ENCODE measurements at regions not wholly inside any gene's neighbourhood (a gene's known extent, or its start where the extent isn't known, plus 50 kb on each side); places are given as distances from the start of the nearest gene placed in this dataset.

DNA sequence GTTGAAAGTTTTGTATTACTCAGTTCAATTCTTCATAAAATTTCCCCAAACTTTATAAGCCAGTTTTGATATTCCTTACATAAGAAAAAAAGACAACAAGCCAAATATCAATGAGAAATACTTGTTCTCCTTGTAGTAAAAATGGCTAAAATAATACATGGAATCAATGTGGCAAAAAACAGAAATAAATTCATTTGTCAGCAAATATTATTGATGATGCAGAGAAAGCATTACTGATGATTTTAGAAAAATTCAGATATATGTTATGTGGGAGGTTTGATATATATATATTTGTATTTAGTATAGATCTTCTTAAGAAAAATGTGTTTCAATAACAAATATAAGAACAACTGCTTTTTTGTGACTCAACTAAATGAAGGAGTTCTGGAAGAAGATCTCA is 127.0 kb upstream of the PUM3 start:
- no peaks in the 10 kb centered on the region for H3K36me3 ChIP-seq
- no peaks in the 10 kb centered on the region for H3K4me1 ChIP-seq
- ATAC-seq (ENCODE audit: low FRiP score in 2 of 2), result no peak
- peaks cover 0 to 17% (median 8%) of the 10 kb centered on the region in 4 donors for H3K9me3 ChIP-seq
- H3K27me3 ChIP-seq, result no peaks in the 10 kb centered on the region
- no peak overlapping the region for H3K4me3 ChIP-seq
- TF ChIP-seq POLR2A (IDR thresholded peaks at IDR 0.05) (no peak), POLR2AphosphoS5 (IDR thresholded peaks at IDR 0.05) (no peak), EP300 (IDR thresholded peaks at IDR 0.05) (no peak)
- TF ChIP-seq, protein P1, sequence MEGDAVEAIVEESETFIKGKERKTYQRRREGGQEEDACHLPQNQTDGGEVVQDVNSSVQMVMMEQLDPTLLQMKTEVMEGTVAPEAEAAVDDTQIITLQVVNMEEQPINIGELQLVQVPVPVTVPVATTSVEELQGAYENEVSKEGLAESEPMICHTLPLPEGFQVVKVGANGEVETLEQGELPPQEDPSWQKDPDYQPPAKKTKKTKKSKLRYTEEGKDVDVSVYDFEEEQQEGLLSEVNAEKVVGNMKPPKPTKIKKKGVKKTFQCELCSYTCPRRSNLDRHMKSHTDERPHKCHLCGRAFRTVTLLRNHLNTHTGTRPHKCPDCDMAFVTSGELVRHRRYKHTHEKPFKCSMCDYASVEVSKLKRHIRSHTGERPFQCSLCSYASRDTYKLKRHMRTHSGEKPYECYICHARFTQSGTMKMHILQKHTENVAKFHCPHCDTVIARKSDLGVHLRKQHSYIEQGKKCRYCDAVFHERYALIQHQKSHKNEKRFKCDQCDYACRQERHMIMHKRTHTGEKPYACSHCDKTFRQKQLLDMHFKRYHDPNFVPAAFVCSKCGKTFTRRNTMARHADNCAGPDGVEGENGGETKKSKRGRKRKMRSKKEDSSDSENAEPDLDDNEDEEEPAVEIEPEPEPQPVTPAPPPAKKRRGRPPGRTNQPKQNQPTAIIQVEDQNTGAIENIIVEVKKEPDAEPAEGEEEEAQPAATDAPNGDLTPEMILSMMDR (IDR thresholded peaks at IDR 0.05), result no peak
- no peak overlapping the region for H3K27ac ChIP-seq
- DNase-seq, result no peak

GRCh38 chr9:2967766-2968165 is 123.9 kb upstream of the PUM3 start:
- Histone ChIP-seq H3K27ac (no peak overlapping the region), H3K36me3 (no peaks in the 10 kb centered on the region), H3K9me3 (peaks cover 0 to 4% (median 1%) of the 10 kb centered on the region in 4 donors), H3K4me3 (no peak overlapping the region), H3K27me3 (no peaks in the 10 kb centered on the region), H3K4me1 (no peaks in the 10 kb centered on the region)
- TF ChIP-seq POLR2AphosphoS5 (IDR thresholded peaks at IDR 0.05) (no peak), POLR2A (IDR thresholded peaks at IDR 0.05) (no peak), EP300 (IDR thresholded peaks at IDR 0.05) (no peak)
- TF ChIP-seq, protein P1 (IDR thresholded peaks at IDR 0.05), result no peak
- no peak for DNase-seq
- ATAC-seq (ENCODE audit: low FRiP score in 2 of 2), result no peak

GRCh38 chr9:2966565-2967300 is 122.8 kb upstream of the PUM3 start:
- no peak overlapping the region for H3K27ac ChIP-seq
- no peaks in the 10 kb centered on the region for H3K27me3 ChIP-seq
- no peak for TF ChIP-seq POLR2A (IDR thresholded peaks at IDR 0.05)
- H3K9me3 ChIP-seq, result no peaks in the 10 kb centered on the region
- no peak overlapping the region for H3K4me3 ChIP-seq
- WGBS, 2 donors, result 62 to 63% methylated on average over 10 of the region's 10 CpGs
- no peaks in the 10 kb centered on the region for H3K4me1 ChIP-seq
- H3K36me3 ChIP-seq, result no peaks in the 10 kb centered on the region
- ATAC-seq (ENCODE audit: low FRiP score in 2 of 2) (no peak), DNase-seq (no peak)

GRCh38 chr9:2964470-2964869 is 120.6 kb upstream of the PUM3 start:
- H3K27me3 ChIP-seq, result no peaks in the 10 kb centered on the region
- H3K4me1 ChIP-seq, result no peaks in the 10 kb centered on the region
- no peak for ATAC-seq (ENCODE audit: low FRiP score in 2 of 2)
- H3K36me3 ChIP-seq, result no peaks in the 10 kb centered on the region
- WGBS, 2 donors, result 51 to 55% methylated on average over 6 of the region's 6 CpGs
- TF ChIP-seq EP300 (IDR thresholded peaks at IDR 0.05), result no peak
- TF ChIP-seq, protein P1 (IDR thresholded peaks at IDR 0.05), result no peak
- no peak for TF ChIP-seq POLR2A (IDR thresholded peaks at IDR 0.05)
- no peak for TF ChIP-seq POLR2AphosphoS5 (IDR thresholded peaks at IDR 0.05)
- DNase-seq, result no peak
- H3K4me3 ChIP-seq, result no peak overlapping the region
- H3K27ac ChIP-seq, result no peak overlapping the region
- no peaks in the 10 kb centered on the region for H3K9me3 ChIP-seq

DNA sequence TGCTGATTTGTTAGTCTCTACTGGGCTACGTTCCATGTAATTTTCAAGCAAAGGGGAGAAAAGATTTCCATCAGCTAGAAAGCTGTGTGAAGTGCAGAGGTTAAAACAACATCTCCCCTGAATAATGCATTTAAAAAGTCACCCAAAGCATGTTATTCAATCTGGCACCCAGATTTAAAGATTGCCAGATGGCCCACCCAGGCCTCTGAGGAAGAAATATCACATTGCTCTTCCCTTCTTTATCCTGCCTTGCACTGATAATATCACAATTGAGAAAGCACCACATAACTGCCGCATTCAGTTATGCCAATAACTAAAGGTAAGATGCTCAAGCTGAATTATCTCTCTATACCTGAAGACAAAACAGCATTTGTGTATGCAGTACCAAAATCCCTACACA is 119.4 kb upstream of the PUM3 start:
- Histone ChIP-seq H3K4me1 (no peaks in the 10 kb centered on the region), H3K36me3 (no peaks in the 10 kb centered on the region), H3K4me3 (no peak overlapping the region), H3K9me3 (no peaks in the 10 kb centered on the region), H3K27ac (no peak overlapping the region), H3K27me3 (no peaks in the 10 kb centered on the region)
- no peak for DNase-seq
- TF ChIP-seq, protein P1 (IDR thresholded peaks at IDR 0.05), result no peak
- TF ChIP-seq POLR2A (IDR thresholded peaks at IDR 0.05) (no peak), POLR2AphosphoS5 (IDR thresholded peaks at IDR 0.05) (no peak), EP300 (IDR thresholded peaks at IDR 0.05) (no peak)
- WGBS, 2 donors, result 91 to 95% methylated on average over 2 of the region's 2 CpGs
- no peak for ATAC-seq (ENCODE audit: low FRiP score in 2 of 2)
